Erythroblast (primary cell): ENCODE measurements at regions not wholly inside any gene's neighbourhood (a gene's known extent, or its start where the extent isn't known, plus 50 kb on each side); places are given as distances from the start of the nearest gene placed in this dataset.

Experiments
- GATA1 ChIP-seq: IDR thresholded peaks from 2 replicates; pipeline ENCODE4 v1.6.1; 2011; ENCODE audit warnings: low read depth, mild to moderate bottlenecking, control low read depth, low read length, moderate library complexity
- POLR2A ChIP-seq: IDR thresholded peaks from 2 replicates; pipeline ENCODE4 v1.6.1; 2011; ENCODE audit warnings: mild to moderate bottlenecking, low read length

DNA sequence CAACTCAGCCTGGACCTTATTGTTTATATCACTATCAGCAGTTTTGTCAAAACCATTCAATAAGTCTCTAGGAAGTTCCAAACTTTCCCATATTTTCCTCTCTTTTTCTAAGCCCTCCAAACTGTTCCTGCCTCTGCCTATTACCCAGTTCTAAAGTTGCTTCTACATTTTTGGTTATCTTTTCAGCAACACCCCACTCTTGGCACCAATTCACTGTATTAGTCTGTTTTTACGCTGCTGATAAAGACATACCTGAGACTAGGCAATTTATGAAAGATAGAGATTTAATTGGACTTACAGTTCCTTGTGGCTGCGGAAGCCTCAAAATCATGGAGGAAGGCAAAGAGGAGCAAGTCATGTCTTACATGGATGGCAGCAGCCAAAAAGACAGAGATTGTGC is 744.4 kb upstream of the ADAMTS16 start:
- TF ChIP-seq POLR2A, result no peak
- TF ChIP-seq GATA1, result no peak
